ENCODE measurements at regions not wholly inside any gene's neighbourhood (a gene's known extent, or its start where the extent isn't known, plus 50 kb on each side); places are given as distances from the start of the nearest gene placed in this dataset.

GRCh38 chr16:77057161-77057774 lies 133.7 kb upstream of the MON1B start:
- Histone ChIP-seq H3K9me3 (ENCODE audit: control insufficient read depth, insufficient read depth, low read depth, low read length) (no peaks in the 10 kb centered on the region), H3K4me3 (ENCODE audit: low read depth in 2 of 2, low read length in 2 of 2) (no peak overlapping the region), H3K27ac (ENCODE audit: low read length) (no peak overlapping the region), H3K4me1 (ENCODE audit: control insufficient read depth, insufficient read depth, low read length) (no peaks in the 10 kb centered on the region), H3K36me3 (ENCODE audit: control insufficient read depth, insufficient read depth, low read length) (no peaks in the 10 kb centered on the region), H3K27me3 (ENCODE audit: control insufficient read depth, insufficient read depth, low read length) (no peaks in the 10 kb centered on the region)
- ATAC-seq (no peak), DNase-seq (ENCODE audit: low read depth, low spot score) (no peak)
- ChIA-PET CTCF (no interaction called here), POLR2A (no interaction called here)
- no peak for TF ChIP-seq REST (IDR thresholded peaks at IDR 0.05; ENCODE audit: insufficient read depth in 1 of 2, low read depth in 2 of 2, low read length in 1 of 2)
- no peak for TF ChIP-seq TCF7L2 (IDR thresholded peaks at IDR 0.05; ENCODE audit: low read depth, low read length)
- no peak for TF ChIP-seq POLR2AphosphoS5 (IDR thresholded peaks at IDR 0.05; ENCODE audit: low read depth, low read length)
- no peak for TF ChIP-seq SIN3A (IDR thresholded peaks at IDR 0.05; ENCODE audit: borderline replicate concordance, insufficient read depth, low read depth, low read length)
- no peak for TF ChIP-seq CTCF (IDR thresholded peaks at IDR 0.05)
- in situ Hi-C loops (cut with HindIII; ENCODE audit: low pct_unique_long_range_greater_than_20kb, low sequenced_read_pairs) = no loop called here
- BruUV-seq (replicated peaks) = no TSS peak
- intact Hi-C loops (cut with micrococcal nuclease; ENCODE audit: unreplicated experiment) = no loop called here

- ChIA-PET POLR2A (no interaction called here), CTCF (no interaction called here)
- no peaks in the 10 kb centered on the region for H3K9me3 ChIP-seq (ENCODE audit: control insufficient read depth, insufficient read depth, low read depth, low read length)
- H3K36me3 ChIP-seq (ENCODE audit: control insufficient read depth, insufficient read depth, low read length) = no peaks in the 10 kb centered on the region
- in situ Hi-C loops (cut with HindIII; ENCODE audit: low pct_unique_long_range_greater_than_20kb, low sequenced_read_pairs) (no loop called here), intact Hi-C loops (cut with micrococcal nuclease; ENCODE audit: unreplicated experiment) (no loop called here)
- H3K27me3 ChIP-seq (ENCODE audit: control insufficient read depth, insufficient read depth, low read length) = no peaks in the 10 kb centered on the region
- no peak overlapping the region for H3K27ac ChIP-seq (ENCODE audit: low read length)
- no peaks in the 10 kb centered on the region for H3K4me1 ChIP-seq (ENCODE audit: control insufficient read depth, insufficient read depth, low read length)
- ATAC-seq = no peak
- DNase-seq (ENCODE audit: low read depth, low spot score) = no peak
- TF ChIP-seq CTCF (IDR thresholded peaks at IDR 0.05) = no peak
- TF ChIP-seq TCF7L2 (IDR thresholded peaks at IDR 0.05; ENCODE audit: low read depth, low read length) = no peak
- TF ChIP-seq SIN3A (IDR thresholded peaks at IDR 0.05; ENCODE audit: borderline replicate concordance, insufficient read depth, low read depth, low read length) = no peak
- no peak for TF ChIP-seq REST (IDR thresholded peaks at IDR 0.05; ENCODE audit: insufficient read depth in 1 of 2, low read depth in 2 of 2, low read length in 1 of 2)
- no peak for TF ChIP-seq POLR2AphosphoS5 (IDR thresholded peaks at IDR 0.05; ENCODE audit: low read depth, low read length)
- no TSS peak for BruUV-seq (replicated peaks)
- H3K4me3 ChIP-seq (ENCODE audit: low read depth in 2 of 2, low read length in 2 of 2) = no peak overlapping the region
These were observed 131.5 kb upstream of the MON1B start for GRCh38 chr16:77059446-77059845.
